Smooth muscle cell (in vitro differentiated cells): ENCODE measurements at regions not wholly inside any gene's neighbourhood (a gene's known extent, or its start where the extent isn't known, plus 50 kb on each side); places are given as distances from the start of the nearest gene placed in this dataset.

Experiments
- DNase-seq: peaks from one replicate; lab custom pipeline; 2025; ENCODE audit not compliant: unreplicated experiment; lab: John Stamatoyannopoulos, UW
- H2AFZ ChIP-seq: fragments of 200-600 bp; sonication (generic); 2 replicates; pipeline ENCODE4 v1.6.0; 2016; ENCODE audit warnings: antibody characterized with exemption, low read depth, mild to moderate bottlenecking
- H3F3A ChIP-seq: fragments of 200-600 bp; sonication (generic); 2 replicates; pipeline ENCODE4 v1.6.0; 2017; ENCODE audit warnings: antibody characterized with exemption, low read depth
- H3K27ac ChIP-seq: fragments of 200-600 bp; sonication (generic); 2 replicates; pipeline ENCODE4 v1.5.1; 2016; ENCODE audit warnings: low read depth, mild to moderate bottlenecking
- H3K27me3 ChIP-seq: fragments of 200-600 bp; sonication (generic); 2 replicates; pipeline ENCODE4 v1.6.1; 2016; ENCODE audit warnings: low read depth, mild to moderate bottlenecking
- H3K36me3 ChIP-seq: fragments of 200-600 bp; sonication (generic); 2 replicates; pipeline ENCODE4 v1.5.1; 2016; ENCODE audit warnings: low read depth
- H3K4me1 ChIP-seq: fragments of 200-600 bp; sonication (generic); 2 replicates; pipeline ENCODE4 v1.5.1; 2016; ENCODE audit warnings: low read depth
- H3K4me2 ChIP-seq: fragments of 200-600 bp; sonication (generic); 2 replicates; pipeline ENCODE4 v1.6.0; 2016; ENCODE audit warnings: mild to moderate bottlenecking
- H3K4me3 ChIP-seq: fragments of 200-600 bp; sonication (generic); 2 replicates; pipeline ENCODE4 v1.5.1; 2016; ENCODE audit warnings: mild to moderate bottlenecking
- H3K79me2 ChIP-seq: fragments of 200-600 bp; sonication (generic); 2 replicates; pipeline ENCODE4 v1.6.0; 2016; ENCODE audit warnings: low read depth, mild to moderate bottlenecking
- H3K9ac ChIP-seq: fragments of 200-600 bp; sonication (generic); 2 replicates; pipeline ENCODE4 v1.6.0; 2016; ENCODE audit warnings: low read depth
- H3K9me3 ChIP-seq: fragments of 200-600 bp; sonication (generic); replicated peaks from 2 replicates; pipeline ENCODE4 v1.5.1; 2016; ENCODE audit warnings: low read depth
- H4K20me1 ChIP-seq: fragments of 200-600 bp; sonication (generic); 2 replicates; pipeline ENCODE4 v1.6.0; 2016; ENCODE audit warnings: low read depth
- CTCF ChIP-seq: fragments of 200-600 bp; sonication (generic); IDR thresholded peaks from 2 replicates; pipeline ENCODE4 v1.5.1; 2017; ENCODE audit warnings: borderline replicate concordance, mild to moderate bottlenecking, antibody characterized with exemption; ENCODE audit not compliant: insufficient read depth, poor library complexity, severe bottlenecking
- WGBS: methylation state at CpG from one replicate; pipeline ENCODE4 v1.1.7; 2016; ENCODE audit warnings: low lambda C conversion rate; 5-methylcytosine and 5-hydroxymethylcytosine counted together

DNA sequence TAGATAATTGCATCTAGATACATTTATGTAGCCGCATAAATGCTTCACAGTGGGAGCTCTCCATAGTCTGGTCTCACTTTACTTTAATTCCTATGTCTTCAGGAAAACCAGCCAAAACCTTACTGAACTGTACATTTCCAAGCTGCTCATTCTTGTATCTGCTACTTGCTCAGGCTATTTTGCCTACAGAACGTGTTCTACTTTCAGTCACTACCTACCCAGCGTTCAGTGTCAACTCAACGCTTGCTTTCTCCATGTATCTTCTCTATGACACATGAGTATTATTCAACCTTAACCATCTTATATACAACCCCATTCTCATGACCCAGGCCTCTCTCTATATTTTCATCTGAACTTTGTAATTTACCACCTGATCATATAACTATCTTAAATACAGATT, 101.9 kb downstream of the KLF12 start:
- no peaks in the 10 kb centered on the region for H3K36me3 ChIP-seq
- peaks cover 5% of the 10 kb centered on the region for H3K79me2 ChIP-seq
- peaks cover 3% of the 10 kb centered on the region for H3K4me1 ChIP-seq
- H4K20me1 ChIP-seq: peaks cover 2% of the 10 kb centered on the region
- no peaks in the 10 kb centered on the region for H3K27me3 ChIP-seq
- H3K4me3 ChIP-seq: no peak overlapping the region
- no peak overlapping the region for H3K4me2 ChIP-seq
- 94% methylated on average over 4 of the region's 4 CpGs for WGBS
- H2AFZ ChIP-seq: no peak overlapping the region
- H3F3A ChIP-seq: no peaks in the 10 kb centered on the region
- no peak for TF ChIP-seq CTCF
- no peak overlapping the region for H3K9ac ChIP-seq
- no peak for DNase-seq
- no peak overlapping the region for H3K27ac ChIP-seq
- no peaks in the 10 kb centered on the region for H3K9me3 ChIP-seq

DNA sequence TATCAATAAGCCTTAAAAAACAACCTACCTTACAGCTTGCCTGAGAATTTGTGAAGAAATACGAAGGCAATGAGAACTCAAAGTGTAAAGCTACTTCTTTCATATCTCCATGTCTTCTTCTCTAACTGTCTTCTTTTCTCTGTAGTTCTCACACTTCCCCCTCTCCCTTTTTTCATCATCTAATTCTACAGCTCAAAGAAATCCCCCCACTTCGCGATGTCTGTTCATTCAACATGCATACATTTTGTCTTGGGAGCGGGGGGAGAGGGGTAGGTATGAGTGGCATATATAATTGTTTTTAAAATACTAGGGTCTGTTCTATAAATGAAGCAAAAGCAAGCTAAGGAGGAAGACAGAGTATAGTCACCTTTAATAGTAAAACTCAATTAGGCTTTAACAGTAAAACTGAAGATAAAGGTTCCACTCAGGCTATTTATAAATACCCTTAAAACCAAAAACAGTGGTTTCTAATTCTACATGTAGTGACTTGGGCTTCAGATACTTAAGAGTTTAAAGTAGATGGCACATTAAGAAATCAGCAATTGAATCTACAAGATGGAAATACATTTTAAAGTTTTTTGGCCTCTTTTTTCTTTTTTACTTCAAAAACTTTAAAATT, 106.9 kb downstream of the KLF12 start:
- Histone ChIP-seq H3K4me1 (peaks cover 10% of the 10 kb centered on the region), H3K9me3 (no peaks in the 10 kb centered on the region), H3K4me3 (no peak overlapping the region), H2AFZ (no peak overlapping the region), H3K4me2 (no peak overlapping the region), H3K27ac (no peak overlapping the region), H3F3A (no peaks in the 10 kb centered on the region), H3K27me3 (no peaks in the 10 kb centered on the region), H4K20me1 (peaks cover 4% of the 10 kb centered on the region), H3K9ac (no peak overlapping the region), H3K79me2 (peaks cover 5% of the 10 kb centered on the region), H3K36me3 (no peaks in the 10 kb centered on the region)
- 38% methylated on average over 4 of the region's 4 CpGs for WGBS
- TF ChIP-seq CTCF: no peak
- DNase-seq: no peak

- no peak overlapping the region for H3K9ac ChIP-seq
- H3K9me3 ChIP-seq: no peaks in the 10 kb centered on the region
- H3K27ac ChIP-seq: no peak overlapping the region
- peaks cover 5% of the 10 kb centered on the region for H3K79me2 ChIP-seq
- H4K20me1 ChIP-seq: peaks cover 4% of the 10 kb centered on the region
- no peak overlapping the region for H3K4me3 ChIP-seq
- WGBS: 7% methylated on average over 4 of the region's 4 CpGs
- no peak for DNase-seq
- H3K4me1 ChIP-seq: peaks cover 10% of the 10 kb centered on the region
- H3F3A ChIP-seq: no peaks in the 10 kb centered on the region
- H3K27me3 ChIP-seq: no peaks in the 10 kb centered on the region
- TF ChIP-seq CTCF: no peak
- no peaks in the 10 kb centered on the region for H3K36me3 ChIP-seq
- no peak overlapping the region for H2AFZ ChIP-seq
- no peak overlapping the region for H3K4me2 ChIP-seq
These were observed 107.5 kb downstream of the KLF12 start for GRCh38 chr13:74026753-74027152.

DNA sequence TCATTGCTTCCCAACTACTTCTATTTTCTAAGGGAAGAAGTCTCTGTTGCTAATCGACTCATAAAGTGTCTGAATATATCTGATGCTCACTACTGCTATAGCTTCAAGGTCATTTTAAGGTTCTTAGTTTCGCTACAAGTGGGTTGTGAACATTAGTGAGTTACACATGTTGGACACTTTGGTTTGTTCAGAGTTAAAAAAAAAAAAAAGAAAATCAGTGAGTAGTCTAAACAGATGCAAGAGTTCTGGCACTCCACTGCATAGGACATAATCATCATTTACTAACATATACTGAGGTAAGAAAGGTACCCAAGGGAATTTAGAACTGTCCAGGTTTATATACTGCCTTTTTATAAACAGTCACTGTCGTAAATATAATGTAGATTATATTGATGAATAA, 108.8 kb downstream of the KLF12 start:
- H2AFZ ChIP-seq: no peak overlapping the region
- no peak overlapping the region for H3K9ac ChIP-seq
- H3K4me2 ChIP-seq: no peak overlapping the region
- peaks cover 4% of the 10 kb centered on the region for H4K20me1 ChIP-seq
- no peak for TF ChIP-seq CTCF
- no peaks in the 10 kb centered on the region for H3K36me3 ChIP-seq
- H3K27me3 ChIP-seq: no peaks in the 10 kb centered on the region
- H3K79me2 ChIP-seq: no peaks in the 10 kb centered on the region
- H3K4me3 ChIP-seq: no peak overlapping the region
- H3F3A ChIP-seq: no peaks in the 10 kb centered on the region
- peaks cover 10% of the 10 kb centered on the region for H3K4me1 ChIP-seq
- 69% methylated on average over 3 of the region's 3 CpGs for WGBS
- no peak for DNase-seq
- no peak overlapping the region for H3K27ac ChIP-seq
- no peaks in the 10 kb centered on the region for H3K9me3 ChIP-seq
